CD4-positive, alpha-beta T cell treated with Interleukin-10 for 1 hour (primary cell): ENCODE measurements at regions not wholly inside any gene's neighbourhood (a gene's known extent, or its start where the extent isn't known, plus 50 kb on each side); places are given as distances from the start of the nearest gene placed in this dataset.
"Not testable (repeated sequence)": the region's sequence is repeated elsewhere in the genome, so short reads cannot be mapped to it uniquely, and the experiment has no call there.

Experiments
- DNase-seq: peaks from one replicate; pipeline ENCODE4 v3.0.0-alpha.2; 2020

DNA sequence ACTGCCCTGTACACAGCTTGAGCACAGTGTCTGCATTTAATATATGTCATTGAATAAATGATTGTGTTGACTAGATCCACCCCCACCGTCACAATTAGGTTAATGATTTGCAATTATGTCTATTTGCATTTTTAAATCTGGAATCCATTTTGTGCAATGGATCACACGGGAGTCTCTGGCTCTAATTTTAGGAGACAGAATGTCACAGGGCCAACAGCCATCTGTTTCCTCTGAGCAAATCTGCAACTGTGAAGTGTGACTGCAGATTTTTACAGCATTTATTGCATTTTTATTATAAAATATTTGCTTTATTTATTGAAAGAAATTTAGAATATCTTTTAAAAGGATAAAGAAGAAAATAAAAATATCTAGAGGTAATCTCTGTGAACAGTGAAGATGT, 316.8 kb downstream of the HS3ST1 start:
- no peak for DNase-seq

DNA sequence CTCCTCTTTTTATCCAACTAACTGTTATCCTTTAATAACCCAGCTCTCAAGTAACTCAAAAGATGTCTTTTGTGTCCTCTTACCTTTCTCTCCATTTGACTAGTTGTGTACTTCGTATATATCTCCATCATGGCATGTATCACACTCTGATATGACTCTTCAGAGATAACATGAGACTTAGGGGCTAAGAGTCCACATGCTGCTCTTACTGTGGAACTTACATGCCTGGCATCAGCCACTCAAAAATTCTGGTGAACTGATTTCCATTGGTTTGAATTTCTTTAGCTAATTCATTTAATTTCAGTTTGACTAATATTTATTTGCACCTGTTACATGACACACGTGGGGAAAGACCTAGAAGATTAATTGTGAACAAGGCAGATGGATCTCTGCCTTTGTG, 317.3 kb downstream of the HS3ST1 start:
- no peak for DNase-seq

DNA sequence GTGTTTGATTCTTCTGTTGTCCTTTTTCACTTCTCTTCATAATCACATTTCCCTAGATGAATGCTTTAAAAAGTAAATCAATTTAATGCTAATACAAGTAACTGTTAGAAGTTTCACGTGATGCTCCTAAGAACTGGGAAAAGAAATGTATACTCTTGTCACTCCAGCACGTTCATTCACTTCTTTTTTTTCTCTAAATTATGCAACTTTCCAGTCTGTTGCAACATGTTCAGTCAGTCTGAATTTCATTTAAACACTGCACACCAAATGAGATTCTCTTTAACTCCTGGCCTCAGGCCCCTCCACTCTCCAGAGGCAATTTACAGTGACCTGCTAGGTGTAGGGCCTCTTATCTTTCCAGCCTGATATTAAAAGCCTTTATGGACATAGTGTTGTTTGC, 321.9 kb downstream of the HS3ST1 start:
- DNase-seq, result no peak

DNA sequence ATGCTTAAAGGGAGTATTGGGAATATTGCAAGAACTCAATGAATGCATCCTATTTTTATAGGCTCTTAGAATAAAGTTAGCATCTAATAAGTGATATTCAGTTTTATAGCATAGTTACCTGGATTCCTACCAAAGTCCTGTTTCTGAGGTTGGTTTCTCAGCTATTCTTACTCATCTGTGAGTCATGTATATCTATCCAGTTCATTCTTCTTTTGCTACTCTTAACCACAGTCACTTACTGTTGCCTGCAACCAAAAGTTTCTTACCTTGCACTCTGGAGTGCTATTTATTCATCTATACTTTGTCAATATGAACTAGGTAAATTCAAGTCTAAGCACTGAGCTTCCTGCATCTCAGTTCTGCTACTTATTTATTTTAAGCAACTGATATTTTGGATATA, 322.5 kb downstream of the HS3ST1 start:
- DNase-seq, result no peak

DNA sequence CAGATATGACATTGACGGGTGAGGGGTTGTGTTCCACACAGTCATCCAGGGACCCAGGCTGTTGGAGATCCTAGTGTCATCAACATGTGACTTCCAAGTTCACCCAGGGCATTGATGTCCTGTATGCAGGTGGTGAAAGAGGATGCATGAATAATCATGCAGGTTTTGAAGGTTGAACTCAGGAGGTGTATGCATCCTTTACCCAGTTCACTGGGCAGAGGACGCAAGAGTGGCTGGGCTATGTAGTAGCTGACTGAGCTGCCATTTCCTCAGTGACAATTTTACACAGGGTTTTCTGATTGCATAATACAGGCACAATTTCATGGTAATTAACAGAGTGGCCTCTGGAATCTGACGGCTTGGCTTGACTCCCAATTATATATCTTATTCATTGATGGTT, 323.0 kb downstream of the HS3ST1 start:
- DNase-seq, result no peak

DNA sequence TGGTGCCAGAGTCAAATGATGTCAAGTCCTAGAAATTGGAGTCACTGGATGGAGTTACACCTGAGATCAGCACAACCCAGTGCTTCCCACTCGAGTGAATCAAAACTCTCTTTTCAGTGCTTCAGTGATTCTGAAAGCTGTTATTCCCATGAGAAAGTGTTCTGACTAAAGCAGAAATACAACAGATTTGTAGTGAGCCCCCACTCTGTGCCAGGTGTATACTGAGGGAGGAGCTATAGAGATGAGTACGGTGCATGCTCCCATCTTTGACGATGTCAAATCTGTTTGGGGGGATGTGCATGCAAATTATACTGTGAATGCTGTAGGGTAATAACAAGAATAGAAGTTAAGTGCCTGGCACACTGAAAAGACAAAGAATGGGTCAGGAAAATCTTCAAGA, 330.2 kb downstream of the HS3ST1 start:
- no peak for DNase-seq

DNA sequence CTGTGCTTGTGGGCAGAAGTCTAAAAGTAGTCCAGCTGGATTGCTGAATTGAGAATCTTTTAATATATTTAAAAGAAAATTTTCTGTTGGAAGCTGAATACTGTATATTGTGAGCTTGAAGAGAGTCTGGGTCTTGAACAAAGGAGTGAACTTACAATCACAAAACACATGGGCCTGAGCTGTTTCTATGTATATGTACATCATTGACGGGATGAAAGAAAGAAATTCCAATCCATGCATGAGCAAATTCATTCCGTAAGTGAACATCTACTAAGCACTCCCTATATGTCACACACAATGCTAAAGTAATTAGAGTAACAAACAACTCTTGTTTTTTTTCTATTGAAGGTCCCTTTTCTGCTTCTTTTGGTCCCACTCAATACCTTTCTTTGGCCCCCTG, 331.0 kb downstream of the HS3ST1 start:
- DNase-seq, result no peak

DNA sequence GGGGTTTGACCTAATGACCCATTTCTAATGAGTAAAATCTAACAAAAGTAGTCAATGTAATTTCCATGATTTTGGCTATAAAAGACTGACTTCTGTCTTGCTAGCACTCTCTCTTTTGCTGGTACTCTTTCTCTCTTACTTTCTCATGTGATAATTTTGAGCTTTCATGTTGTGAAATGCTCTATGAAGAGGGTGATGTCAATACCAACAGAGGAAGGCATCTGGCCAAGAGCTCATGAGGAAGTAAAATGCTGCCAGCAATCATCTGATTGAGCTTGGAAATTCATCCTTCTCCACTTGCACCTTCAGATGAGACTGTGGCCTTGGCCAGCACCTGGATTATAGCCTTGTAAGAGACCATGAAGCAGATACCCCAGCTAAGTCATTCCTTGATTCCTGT, 347.7 kb downstream of the HS3ST1 start:
- no peak for DNase-seq

DNA sequence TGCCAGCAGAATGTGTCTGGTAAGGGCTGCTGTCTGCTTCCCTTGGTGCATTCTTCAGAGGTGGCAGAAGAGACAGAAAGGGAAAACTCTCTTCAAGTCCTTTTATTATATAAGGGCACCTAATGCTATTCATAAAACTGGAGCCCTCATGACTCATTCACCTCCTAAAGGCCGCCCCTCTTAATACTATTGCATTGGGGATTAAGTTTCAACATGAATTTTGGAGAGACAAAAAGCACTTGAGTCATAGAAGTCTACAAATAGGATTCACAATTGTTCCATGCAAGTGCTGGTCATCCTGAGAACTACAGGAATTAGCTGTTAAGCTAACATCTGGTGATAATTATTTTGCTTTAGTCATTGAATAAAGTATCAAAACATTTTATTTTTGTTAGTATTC, 349.5 kb downstream of the HS3ST1 start:
- DNase-seq, result no peak

DNA sequence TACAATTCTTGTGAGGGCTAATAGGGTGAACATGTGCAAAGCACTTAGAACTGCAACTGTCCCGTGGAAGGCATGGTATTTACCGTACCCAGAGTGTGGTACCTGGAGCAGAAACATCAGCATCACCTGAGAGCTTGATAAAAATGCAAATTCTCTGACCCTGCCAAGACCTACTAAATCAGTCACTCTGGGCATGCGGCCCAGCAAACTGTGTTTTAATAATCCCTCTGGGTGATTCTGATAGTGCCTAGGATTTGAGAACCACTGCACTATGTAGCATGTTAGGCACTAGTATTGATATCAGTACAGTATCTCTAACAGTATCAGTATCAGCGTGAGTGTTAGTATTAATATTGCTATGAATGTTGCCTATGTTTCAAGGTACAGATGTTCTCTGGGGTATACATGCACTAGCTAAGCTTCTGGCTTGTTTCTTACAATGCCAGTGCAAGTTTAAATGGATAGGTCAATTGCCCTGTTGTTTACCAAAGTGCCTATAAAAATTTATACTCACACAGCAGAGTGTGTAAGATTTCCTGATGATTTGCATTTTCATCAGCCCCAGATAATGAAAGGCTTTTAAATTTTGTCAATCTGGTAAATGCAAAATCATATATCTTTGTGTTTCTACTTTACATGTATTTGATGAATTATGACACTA, 354.0 kb downstream of the HS3ST1 start:
- no peak for DNase-seq

DNA sequence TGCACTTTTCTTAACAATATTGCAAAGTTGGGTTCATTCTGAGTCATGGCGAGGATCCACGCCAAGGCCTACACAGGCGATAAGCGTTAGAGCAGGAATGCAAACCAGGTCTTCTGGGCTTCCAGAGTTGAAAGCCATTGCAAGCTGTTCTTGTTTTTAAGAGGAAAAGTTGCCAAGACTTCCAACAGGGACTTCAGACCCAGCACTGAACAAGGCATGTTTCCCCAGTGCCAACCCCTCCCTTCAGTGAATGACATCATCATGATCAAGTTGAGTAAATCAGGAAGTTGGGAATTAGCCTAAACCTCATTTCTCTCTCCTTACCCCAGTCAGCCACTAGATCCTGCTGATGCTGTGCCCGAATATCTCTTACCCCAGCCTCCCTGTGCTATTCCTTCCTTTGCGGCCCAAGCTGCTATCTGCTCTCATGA, 355.1 kb downstream of the HS3ST1 start:
- no peak for DNase-seq

DNA sequence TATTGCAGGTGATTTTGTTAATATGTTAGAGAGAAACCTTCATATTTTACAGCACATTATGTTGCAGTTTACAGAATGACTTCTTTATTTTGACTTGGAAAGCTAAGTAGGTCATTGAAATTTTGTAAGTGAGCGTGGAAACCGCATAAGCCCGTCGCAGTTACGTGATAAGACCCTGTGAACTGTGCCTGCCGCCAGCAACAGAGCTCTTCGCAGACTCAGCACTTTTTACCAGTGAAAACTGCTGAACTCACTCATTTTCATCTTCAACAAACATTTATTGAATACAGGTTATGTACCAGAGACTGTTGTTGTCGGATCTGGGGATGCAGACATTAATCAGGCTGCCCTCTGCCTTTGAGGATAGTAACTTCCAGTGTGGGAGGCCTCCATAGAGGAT, 355.7 kb downstream of the HS3ST1 start:
- DNase-seq, result no peak

DNA sequence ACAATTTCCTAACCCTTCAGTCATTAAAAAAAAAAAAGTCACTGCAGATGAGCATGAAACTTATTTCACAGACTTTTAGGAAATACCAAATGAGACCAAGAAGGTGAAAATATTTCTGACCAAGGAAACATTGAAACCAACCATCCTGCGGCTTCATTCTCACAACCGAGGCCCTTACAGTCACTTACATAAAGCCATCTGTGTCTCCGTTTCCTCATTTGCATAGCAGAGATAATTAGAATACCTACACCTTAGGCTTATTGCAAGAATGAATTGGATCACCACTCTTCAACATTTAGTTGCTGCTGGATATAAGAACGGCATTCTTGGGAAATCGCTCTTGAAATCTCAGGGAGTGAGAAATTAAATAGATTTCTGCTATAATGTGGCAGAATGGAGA, 356.2 kb downstream of the HS3ST1 start:
- no peak for DNase-seq

DNA sequence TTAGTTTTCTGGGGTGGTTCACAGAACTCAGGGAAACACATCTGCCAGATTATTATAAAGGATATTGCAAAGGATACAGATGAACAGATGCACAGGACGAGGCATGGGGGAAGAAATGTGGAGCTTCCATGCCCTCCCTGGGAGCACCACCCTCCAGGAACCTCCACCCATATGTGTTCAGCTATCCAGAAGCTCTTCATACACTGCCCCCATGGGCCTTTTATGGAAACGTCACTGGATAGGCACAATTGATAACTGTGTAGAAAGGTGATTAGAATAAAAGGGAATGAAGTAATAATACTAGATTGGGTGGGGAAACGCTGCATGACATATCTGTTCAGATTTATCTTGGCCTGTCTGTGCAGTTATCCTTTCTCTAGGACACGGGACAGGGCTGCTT, 357.9 kb downstream of the HS3ST1 start:
- DNase-seq, result no peak

DNA sequence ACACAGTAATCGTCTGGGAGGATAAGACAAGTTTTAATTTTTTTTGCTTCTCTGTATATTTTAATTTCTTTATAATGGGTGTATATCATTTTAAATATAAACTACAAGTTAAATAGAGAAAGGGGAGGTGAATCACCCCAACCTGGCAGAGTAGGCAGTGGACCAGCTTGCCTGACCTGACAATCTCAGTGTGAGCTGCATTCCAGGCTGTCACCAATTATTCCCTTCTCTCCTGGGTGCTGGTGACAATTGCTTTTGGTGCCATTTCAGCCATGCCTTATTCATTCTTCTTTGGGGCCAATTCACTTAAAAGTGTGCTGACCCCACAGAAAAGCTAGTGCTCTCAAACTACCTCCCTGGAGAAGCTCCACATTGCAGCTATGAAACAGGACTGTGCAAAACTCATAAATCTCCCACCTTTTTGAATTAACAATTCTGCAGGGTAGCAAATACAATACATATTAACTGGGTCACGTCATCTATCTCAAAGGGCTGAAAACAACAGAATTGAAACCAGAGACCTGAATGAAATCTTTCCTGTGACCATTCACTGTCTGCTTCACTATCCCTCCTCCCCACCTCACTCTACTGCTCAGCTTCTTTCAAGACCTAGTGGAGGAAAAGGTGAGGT, 359.0 kb downstream of the HS3ST1 start:
- no peak for DNase-seq

DNA sequence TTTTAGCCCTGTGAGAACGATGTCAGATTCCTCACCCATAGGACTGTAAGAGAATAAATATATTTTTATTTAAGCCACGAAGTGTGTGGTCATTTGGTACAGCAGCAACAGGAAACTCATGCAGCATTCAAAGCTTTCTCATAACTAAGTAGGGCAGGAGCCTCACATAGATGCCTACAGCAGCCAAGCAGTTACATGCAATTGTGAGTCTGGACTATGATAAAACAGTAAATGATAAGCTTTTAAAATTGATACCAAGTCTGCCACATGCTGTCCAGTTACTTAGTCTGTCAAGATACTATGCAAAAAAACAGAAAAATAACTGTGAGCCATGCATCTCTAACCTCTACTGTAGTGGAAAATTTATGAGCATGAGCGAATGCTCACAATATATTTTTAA, 359.6 kb downstream of the HS3ST1 start:
- DNase-seq, result no peak

DNA sequence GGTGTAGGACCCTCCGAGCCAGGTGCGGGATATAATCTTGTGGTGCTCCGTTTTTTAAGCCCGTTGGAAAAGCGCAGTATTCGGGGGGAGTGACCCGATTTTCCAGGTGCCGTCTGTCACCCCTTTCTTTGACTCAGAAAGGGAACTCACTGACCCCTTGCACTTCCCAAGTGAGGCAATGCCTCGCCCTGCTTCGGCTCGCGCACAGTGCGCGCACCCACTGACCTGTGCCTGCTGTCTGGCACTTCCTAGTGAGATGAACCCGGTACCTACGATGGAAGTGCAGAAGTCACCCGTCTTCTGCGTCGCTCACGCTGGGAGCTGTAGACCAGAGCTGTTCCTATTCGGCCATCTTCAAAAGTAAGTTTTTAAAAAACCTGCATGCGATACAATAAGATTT, 362.1 kb downstream of the HS3ST1 start:
- DNase-seq, result not testable (repeated sequence)

DNA sequence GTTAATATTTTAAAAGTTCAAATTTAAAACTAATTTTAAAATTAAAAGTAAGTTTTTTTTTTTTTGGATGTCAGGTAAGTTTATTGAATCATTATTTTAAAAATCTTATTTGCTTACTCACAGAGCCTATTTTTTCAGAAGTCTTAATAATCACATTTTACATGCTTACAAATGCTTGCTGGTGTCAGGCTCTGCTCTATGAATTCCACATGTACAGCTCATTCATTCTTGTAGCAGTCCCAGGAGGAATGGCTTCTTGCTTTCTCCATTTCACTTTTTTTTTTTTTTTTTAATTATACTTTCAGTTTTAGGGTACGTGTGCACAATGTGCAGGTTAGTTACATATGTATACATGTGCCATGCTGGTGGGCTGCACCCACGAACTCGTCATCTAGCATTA, 368.1 kb downstream of the HS3ST1 start:
- not testable (repeated sequence) for DNase-seq

DNA sequence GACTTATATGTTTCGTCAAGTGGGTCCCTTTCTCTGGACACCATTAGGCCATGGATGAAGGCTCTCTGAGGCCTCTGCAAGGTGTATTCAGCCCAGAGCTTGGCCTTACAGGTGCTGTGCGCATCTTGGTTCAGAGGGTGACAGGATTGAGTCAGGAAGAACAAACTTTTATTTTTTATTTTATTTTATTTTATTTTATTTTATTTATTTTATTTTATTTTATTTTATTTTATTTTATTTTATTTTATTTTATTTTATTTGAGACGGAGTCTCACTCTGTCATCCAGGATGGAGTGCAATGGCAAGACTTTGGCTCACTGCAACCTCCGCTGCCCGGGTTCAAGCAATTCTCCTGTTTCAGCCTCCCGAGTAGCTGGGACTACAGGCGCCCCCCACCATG, 370.4 kb upstream of the CLNK start:
- DNase-seq, result not testable (repeated sequence)

DNA sequence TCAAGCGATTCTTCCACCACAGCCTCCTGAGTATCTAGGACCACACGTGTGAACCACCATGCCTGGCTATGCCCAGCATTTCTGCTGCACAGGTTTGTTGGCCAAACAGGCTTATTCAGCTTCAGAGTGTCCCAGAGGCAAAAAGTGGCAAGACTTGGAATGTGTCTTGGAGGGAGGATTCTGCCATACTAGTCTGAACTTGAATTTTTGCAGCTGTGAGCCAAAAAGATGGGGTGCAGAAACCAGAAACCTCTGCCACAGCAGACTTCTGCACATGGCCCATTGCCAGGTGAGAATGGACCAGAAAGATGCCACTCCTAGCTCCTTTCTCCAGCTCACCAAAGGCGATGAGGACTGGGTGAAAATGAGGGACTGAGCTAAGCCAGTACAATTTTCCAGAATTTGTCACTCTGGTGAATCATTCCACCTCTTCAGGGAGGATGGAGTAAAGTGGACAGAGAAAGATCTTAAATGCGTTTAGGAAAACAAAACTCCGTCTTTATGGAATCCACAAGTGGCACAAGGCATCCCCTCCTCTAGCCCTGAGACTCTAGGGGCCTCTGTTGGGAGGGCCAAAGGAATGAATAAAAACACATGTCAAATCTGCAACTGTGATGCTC, 369.1 kb upstream of the CLNK start:
- DNase-seq, result no peak

DNA sequence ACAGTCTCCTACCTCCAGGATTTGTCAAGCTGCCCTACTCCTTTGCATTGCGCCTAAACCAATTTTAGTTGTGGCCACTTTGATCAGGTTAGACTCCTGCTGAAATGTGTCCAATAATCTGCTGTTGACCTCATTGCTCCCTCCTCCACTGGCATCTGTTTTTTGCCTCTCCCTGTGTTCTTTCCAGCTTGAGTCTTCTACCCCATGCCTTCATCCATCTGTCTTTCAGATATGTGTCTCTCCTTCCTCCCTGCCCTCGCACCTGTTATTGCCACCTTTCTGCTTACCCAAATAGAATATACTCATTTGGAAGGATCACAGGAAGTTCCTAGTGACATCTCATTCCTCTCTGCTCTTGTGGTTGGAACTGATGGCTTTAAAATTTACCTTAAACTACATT, 366.6 kb upstream of the CLNK start:
- no peak for DNase-seq

DNA sequence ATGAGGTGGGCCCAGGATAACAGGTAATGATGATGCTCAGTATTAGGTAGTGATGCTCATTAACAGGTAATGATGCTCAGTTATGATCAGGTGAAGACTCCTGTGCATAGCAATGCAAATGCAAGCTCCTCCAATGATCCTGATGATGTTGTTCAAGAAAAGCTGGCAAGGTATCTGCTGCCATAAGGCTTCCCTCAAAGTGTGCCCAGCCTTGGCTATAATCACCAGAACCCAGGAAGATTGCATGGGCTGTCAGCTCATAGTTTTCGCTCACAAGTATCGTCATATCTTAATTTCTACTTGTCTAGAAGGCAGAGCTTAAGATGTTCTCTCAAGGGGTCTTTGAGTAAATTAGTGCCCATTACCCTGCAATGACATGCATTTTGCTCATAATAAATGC, 366.2 kb upstream of the CLNK start:
- DNase-seq, result no peak

DNA sequence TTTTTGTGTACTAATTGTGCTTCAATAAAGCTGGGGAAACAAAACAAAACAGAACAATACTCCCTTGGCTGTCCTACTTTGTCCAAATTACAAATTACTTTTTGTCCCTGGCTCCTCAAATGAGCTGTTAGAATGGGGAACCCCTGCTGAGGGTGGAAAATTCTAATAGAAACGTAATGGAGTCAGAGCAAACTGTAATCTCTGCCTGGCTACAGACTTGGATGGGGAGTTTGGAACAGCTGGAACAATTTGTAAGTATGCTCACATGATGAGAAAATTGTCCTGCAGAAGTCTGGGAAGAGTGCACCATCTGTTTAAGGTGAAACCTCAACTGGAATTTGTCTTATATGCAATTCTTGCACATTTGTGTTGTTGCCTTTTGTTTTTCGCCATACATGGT, 364.4 kb upstream of the CLNK start:
- no peak for DNase-seq

DNA sequence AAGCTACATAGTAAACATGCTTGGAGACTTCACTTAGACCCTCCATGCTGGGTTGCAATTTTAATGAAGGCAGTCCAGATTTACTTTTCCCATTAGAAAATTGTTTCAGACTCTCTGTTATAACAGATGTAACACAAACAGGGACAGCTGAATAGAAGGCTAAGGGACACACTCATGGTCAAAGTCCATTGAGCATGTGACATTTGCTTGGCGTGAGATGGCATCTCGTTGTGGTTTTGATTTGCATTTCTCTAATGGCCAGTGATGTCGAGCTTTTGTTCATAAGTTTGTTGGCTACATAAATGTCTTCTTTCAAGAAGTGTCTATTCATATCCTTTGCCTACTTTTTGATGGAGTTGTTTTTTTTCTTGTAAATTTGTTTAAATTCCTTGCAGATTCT, 358.2 kb upstream of the CLNK start:
- no peak for DNase-seq

DNA sequence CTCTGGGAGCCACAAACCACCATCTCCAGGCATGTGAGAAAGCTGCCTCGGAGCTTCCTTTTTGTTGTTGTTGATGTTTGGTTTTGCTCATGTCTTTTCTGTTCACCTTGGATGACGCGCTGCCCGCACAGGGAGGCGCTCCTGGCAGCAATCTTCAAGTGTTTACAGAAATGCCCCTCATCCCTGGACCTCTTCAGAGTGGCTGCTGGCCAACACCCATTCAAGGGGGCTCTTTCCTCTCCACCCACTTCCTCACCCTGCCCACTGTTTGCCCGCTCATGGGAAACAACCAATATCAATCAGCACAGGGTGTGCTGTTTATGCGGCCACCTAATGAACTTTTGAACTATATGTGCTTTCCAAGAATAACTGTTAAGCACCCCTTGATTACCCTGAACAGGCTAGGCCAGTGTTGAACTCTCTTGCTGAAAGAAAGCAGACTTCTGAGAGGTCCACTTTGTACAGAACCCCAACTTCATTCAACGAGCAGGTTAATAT, 355.1 kb upstream of the CLNK start:
- DNase-seq, result no peak
